B cell (primary cell): ENCODE measurements at regions not wholly inside any gene's neighbourhood (a gene's known extent, or its start where the extent isn't known, plus 50 kb on each side); places are given as distances from the start of the nearest gene placed in this dataset.

Experiments used
- ATAC-seq: fragments of 200-7000 bp; cut with Tn5 transposase; one replicate; pipeline ENCODE4 v1.10.0; 2021; ENCODE audit warnings: low read depth, mild to moderate bottlenecking, moderate number of reproducible peaks, moderate library complexity
- CTCF ChIA-PET: fragments of 350-600 bp; sonication (Branson Sonifier 250); formaldehyde crosslinking; loops from one replicate; lab custom pipeline; 2021; ENCODE audit warnings: antibody characterized with exemption, inconsistent platforms; lab: Charles Lee
- POLR2A ChIA-PET: fragments of 350-600 bp; sonication (Branson Sonifier 250); formaldehyde crosslinking; loops from one replicate; lab custom pipeline; 2021; ENCODE audit warnings: antibody characterized with exemption; lab: Charles Lee
- DNase-seq: peaks from one replicate; pipeline ENCODE4 v3.0.0; 2013
- H2AFZ ChIP-seq: 2 replicates; pipeline ENCODE4 v1.6.1; 2012; ENCODE audit warnings: mild to moderate bottlenecking, low read depth, low read length; ENCODE audit not compliant: insufficient read depth, poor library complexity, severe bottlenecking
- H3K27ac ChIP-seq, 2 donors: 1 replicate in 1 of 2; 2 replicates in 1 of 2; pipeline ENCODE4 v1.5.1; 2012 to 2013; ENCODE audit warnings: low read length in 2 of 2, mild to moderate bottlenecking in 2 of 2, moderate library complexity in 1 of 2
- H3K27me3 ChIP-seq, 4 experiments: fragments of 200-600 bp in 1 of 4; sonication (generic) in 1 of 4; replicated peaks in 1 of 4; 1 replicate in 2 of 4; 2 replicates in 2 of 4; pipeline versions ENCODE4 v1.6.1 to v1.7.0; 2013 to 2016; ENCODE audit warnings: low read length in 3 of 4, mild to moderate bottlenecking in 2 of 4, mixed read lengths in 1 of 4, moderate library complexity in 1 of 4; ENCODE audit not compliant: insufficient read depth in 4 of 4, control insufficient read depth in 3 of 4; ENCODE audit errors: control extremely low read depth in 1 of 4
- H3K36me3 ChIP-seq, 2 experiments: replicated peaks in 1 of 2; 1 replicate in 1 of 2; 2 replicates in 1 of 2; pipeline versions ENCODE4 v1.6.1 to v1.7.1; 2013; ENCODE audit warnings: low read length in 1 of 2; ENCODE audit not compliant: insufficient read depth in 2 of 2, control insufficient read depth in 1 of 2; ENCODE audit errors: control extremely low read depth in 1 of 2, extremely low read depth in 1 of 2
- H3K4me1 ChIP-seq, 2 donors: fragments of 200-600 bp in 1 of 2; sonication (generic) in 1 of 2; 1 replicate in 1 of 2; 2 replicates in 1 of 2; pipeline versions ENCODE4 v1.5.1 to v1.6.1; 2013 to 2017; ENCODE audit warnings: low read length in 2 of 2; ENCODE audit not compliant: control insufficient read depth in 2 of 2, insufficient read depth in 2 of 2
- H3K4me2 ChIP-seq: replicated peaks from 2 replicates; pipeline ENCODE3; 2012; ENCODE audit warnings: mild to moderate bottlenecking, low read depth, low read length; ENCODE audit not compliant: poor library complexity, severe bottlenecking
- H3K4me3 ChIP-seq, 5 experiments: fragments of 200-600 bp in 1 of 5; sonication (generic) in 1 of 5; 1 replicate in 3 of 5; 2 replicates in 2 of 5; pipeline versions ENCODE4 v1.5.1 to v1.7.0; 2011 to 2016; ENCODE audit warnings: low read length in 4 of 5, mild to moderate bottlenecking in 4 of 5, low read depth in 2 of 5, control low read depth in 1 of 5, moderate library complexity in 1 of 5; ENCODE audit not compliant: insufficient read depth in 1 of 5; ENCODE audit errors: control extremely low read depth in 1 of 5, extremely low read depth in 1 of 5
- H3K79me2 ChIP-seq: fragments of 200-600 bp; sonication (generic); one replicate; pipeline ENCODE4 v1.6.0; 2016; ENCODE audit warnings: low read length; ENCODE audit not compliant: control insufficient read depth, insufficient read depth
- H3K9ac ChIP-seq: fragments of 200-600 bp; sonication (generic); 2 replicates; pipeline ENCODE4 v1.6.1; 2017; ENCODE audit warnings: mild to moderate bottlenecking, low read length, moderate library complexity
- H3K9me3 ChIP-seq, 3 donors: one replicate each; pipeline versions ENCODE4 v1.6.1 to v1.7.1; 2013; ENCODE audit warnings: low read length in 2 of 3; ENCODE audit not compliant: control insufficient read depth in 2 of 3, insufficient read depth in 1 of 3; ENCODE audit errors: control extremely low read depth in 1 of 3
- H4K20me1 ChIP-seq: 2 replicates; pipeline ENCODE4 v1.6.0; 2012; ENCODE audit warnings: mild to moderate bottlenecking, low read length; ENCODE audit not compliant: insufficient read depth, control insufficient read depth, poor library complexity, severe bottlenecking
- H3K27ac Mint-ChIP-seq: one replicate; pipeline ENCODE4 v1.8.0; 2021; ENCODE audit warnings: mixed read lengths
- H3K27me3 Mint-ChIP-seq: one replicate; pipeline ENCODE4 v1.8.0; 2021; ENCODE audit warnings: mixed read lengths
- H3K4me1 Mint-ChIP-seq: one replicate; pipeline ENCODE4 v1.8.0; 2021; ENCODE audit warnings: mixed read lengths
- H3K4me3 Mint-ChIP-seq: one replicate; pipeline ENCODE4 v1.8.0; 2021; ENCODE audit warnings: mixed read lengths
- H3K9me3 Mint-ChIP-seq: one replicate; pipeline ENCODE4 v1.8.0; 2022; ENCODE audit warnings: mixed read lengths; ENCODE audit not compliant: insufficient read depth
- EZH2 ChIP-seq: IDR thresholded peaks from 2 replicates; pipeline ENCODE4 v1.6.1; 2012; ENCODE audit warnings: borderline replicate concordance, low read depth, mild to moderate bottlenecking, moderate library complexity, low read length; ENCODE audit not compliant: insufficient read depth, poor library complexity, severe bottlenecking
- WGBS: methylation state at CpG from one replicate; pipeline ENCODE4 v1.1.5; 2013; ENCODE audit warnings: missing lambda C conversion rate; ENCODE audit not compliant: insufficient coverage; 5-methylcytosine and 5-hydroxymethylcytosine counted together
- intact Hi-C: fragments of 100-400 bp; cut with micrococcal nuclease; formaldehyde crosslinking; loops from one replicate; pipeline ENCODE4 v1.10.0; 2022
- TF ChIP-seq, protein P1 (sequence below): fragments of 200-600 bp; IDR thresholded peaks from one replicate; pipeline ENCODE4 v1.8.0; 2022; ENCODE audit warnings: antibody characterized with exemption, mild to moderate bottlenecking

DNA sequence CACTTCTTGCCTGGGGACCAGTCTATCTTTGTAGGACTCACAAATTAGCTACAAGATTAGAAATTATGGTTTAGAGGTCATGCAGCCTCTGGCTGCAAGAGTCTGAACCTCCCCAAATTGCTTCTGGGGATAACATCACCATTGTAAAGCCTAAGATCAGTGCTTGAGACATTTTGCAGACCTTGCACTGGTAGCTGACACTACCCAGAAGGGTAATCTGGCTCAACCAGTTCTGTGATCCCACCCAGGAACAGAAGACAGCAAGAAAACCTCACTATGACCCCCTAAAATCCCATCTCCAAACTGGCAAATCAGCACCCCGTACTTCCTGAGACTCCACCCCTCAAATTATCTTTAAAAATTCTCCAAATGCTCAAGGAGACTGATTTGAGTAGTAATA lies 58.2 kb upstream of the CDK13 start:
- Histone ChIP-seq H3K36me3 (no peaks in the 10 kb centered on the region), H3K27ac (no peak overlapping the region), H3K4me1 (peaks cover 0 to 3% of the 10 kb centered on the region in 2 donors), H3K4me2 (no peak overlapping the region), H3K4me3 (no peak overlapping the region), H4K20me1 (no peaks in the 10 kb centered on the region), H2AFZ (no peak overlapping the region), H3K79me2 (no peaks in the 10 kb centered on the region), H3K27me3 (peaks cover 0 to 4% (median 2%) of the 10 kb centered on the region in 4 experiments), H3K9me3 (no peaks in the 10 kb centered on the region), H3K9ac (no peak overlapping the region)
- H3K4me3 Mint-ChIP-seq = no peak overlapping the region
- H3K9me3 Mint-ChIP-seq = no peaks in the 10 kb centered on the region
- ChIA-PET POLR2A (no interaction called here), CTCF (interaction anchor here (13.4 kb wide), 1 partner anchor 160 kb away, joined by 340 read pairs; no protein-coding TSS in a partner anchor)
- no peak overlapping the region for H3K27ac Mint-ChIP-seq
- DNase-seq (no peak), ATAC-seq (no peak)
- intact Hi-C loops = no loop called here
- H3K27me3 Mint-ChIP-seq = peaks cover 16% of the 10 kb centered on the region
- peaks cover 2% of the 10 kb centered on the region for H3K4me1 Mint-ChIP-seq
- no CpG with 5 or more reads among the region's 1 CpG for WGBS
- TF ChIP-seq EZH2 = no peak
- TF ChIP-seq, protein P1, sequence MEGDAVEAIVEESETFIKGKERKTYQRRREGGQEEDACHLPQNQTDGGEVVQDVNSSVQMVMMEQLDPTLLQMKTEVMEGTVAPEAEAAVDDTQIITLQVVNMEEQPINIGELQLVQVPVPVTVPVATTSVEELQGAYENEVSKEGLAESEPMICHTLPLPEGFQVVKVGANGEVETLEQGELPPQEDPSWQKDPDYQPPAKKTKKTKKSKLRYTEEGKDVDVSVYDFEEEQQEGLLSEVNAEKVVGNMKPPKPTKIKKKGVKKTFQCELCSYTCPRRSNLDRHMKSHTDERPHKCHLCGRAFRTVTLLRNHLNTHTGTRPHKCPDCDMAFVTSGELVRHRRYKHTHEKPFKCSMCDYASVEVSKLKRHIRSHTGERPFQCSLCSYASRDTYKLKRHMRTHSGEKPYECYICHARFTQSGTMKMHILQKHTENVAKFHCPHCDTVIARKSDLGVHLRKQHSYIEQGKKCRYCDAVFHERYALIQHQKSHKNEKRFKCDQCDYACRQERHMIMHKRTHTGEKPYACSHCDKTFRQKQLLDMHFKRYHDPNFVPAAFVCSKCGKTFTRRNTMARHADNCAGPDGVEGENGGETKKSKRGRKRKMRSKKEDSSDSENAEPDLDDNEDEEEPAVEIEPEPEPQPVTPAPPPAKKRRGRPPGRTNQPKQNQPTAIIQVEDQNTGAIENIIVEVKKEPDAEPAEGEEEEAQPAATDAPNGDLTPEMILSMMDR = no peak

DNA sequence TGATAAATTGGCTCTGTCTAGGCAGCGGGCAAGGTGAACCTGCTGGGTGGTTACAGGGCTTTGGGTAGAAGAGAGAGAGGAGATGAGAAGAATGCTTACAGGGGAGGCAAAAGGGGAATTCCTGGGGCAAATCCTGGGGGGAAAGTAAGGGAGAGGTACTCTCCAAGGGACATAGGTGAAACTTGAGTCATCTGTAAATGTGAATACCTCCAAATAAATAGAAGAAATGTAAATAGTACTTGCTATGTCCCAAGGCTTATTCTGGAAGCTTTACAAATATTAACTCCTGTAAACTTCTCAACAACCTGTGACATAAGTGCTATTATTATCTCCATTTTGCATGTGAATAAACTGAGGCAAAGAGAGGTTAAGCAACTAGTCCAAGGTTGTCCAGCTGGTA lies 57.7 kb upstream of the CDK13 start:
- DNase-seq (no peak), ATAC-seq (no peak)
- Histone ChIP-seq H2AFZ (no peak overlapping the region), H3K79me2 (no peaks in the 10 kb centered on the region), H3K36me3 (no peaks in the 10 kb centered on the region), H3K4me3 (no peak overlapping the region), H3K9me3 (no peaks in the 10 kb centered on the region), H3K27me3 (peaks cover 0 to 4% (median 2%) of the 10 kb centered on the region in 4 experiments), H3K4me2 (no peak overlapping the region), H3K27ac (no peak overlapping the region), H3K9ac (no peak overlapping the region), H4K20me1 (no peaks in the 10 kb centered on the region), H3K4me1 (peaks cover 0 to 3% of the 10 kb centered on the region in 2 donors)
- ChIA-PET CTCF (interaction anchor here (1.3 to 13.4 kb wide), 3 partner anchors 159 to 242 kb away, joined by 3 to 340 read pairs (median 6); partner anchors contain the start of genes MPLKIP and SUGCT), POLR2A (no interaction called here)
- peaks cover 16% of the 10 kb centered on the region for H3K27me3 Mint-ChIP-seq
- H3K4me3 Mint-ChIP-seq = no peak overlapping the region
- TF ChIP-seq, protein P1 = no peak
- TF ChIP-seq EZH2 = no peak
- 100% methylated on average over 1 of the region's 1 CpG for WGBS
- intact Hi-C loops = no loop called here
- H3K4me1 Mint-ChIP-seq = peaks cover 2% of the 10 kb centered on the region
- no peak overlapping the region for H3K27ac Mint-ChIP-seq
- no peaks in the 10 kb centered on the region for H3K9me3 Mint-ChIP-seq
